ENCODE measurements at regions not wholly inside any gene's neighbourhood (a gene's known extent, or its start where the extent isn't known, plus 50 kb on each side); places are given as distances from the start of the nearest gene placed in this dataset.

DNA sequence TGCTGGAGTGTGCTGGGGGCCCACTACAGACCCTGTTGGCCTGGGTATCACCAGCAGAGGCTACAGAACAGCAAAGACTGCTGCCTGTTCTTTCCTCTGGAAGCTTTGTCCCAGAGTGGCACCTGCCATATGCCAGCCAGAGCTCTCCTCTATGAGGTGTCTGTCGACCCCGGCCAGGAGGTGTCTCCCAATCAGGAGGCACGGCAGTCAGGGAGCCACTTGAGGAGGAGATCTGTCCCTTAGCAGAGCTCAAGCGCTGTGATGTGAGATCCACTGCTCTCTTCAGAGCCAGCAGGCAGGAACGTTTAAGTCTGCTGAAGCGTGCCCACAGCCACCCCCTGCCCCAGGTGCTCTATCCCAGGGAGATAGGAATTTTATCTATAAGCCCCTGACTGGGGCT is 316.2 kb downstream of the ETV1 start:
- intact Hi-C loops (cut with micrococcal nuclease) = no loop called here
- ATAC-seq (ENCODE audit: low read depth) (no peak), DNase-seq (no peak)
- no peaks in the 10 kb centered on the region for H3K4me1 Mint-ChIP-seq
- peaks cover 5% of the 10 kb centered on the region for H3K9me3 Mint-ChIP-seq
- no peak overlapping the region for H3K4me3 Mint-ChIP-seq
- no peaks in the 10 kb centered on the region for H3K27me3 Mint-ChIP-seq
- POLR2A ChIA-PET = no interaction called here
- CTCF ChIA-PET = no interaction called here
- no peak overlapping the region for H3K27ac Mint-ChIP-seq
- no peaks in the 10 kb centered on the region for H3K36me3 Mint-ChIP-seq (ENCODE audit: low read depth)
- TF ChIP-seq, protein P1, sequence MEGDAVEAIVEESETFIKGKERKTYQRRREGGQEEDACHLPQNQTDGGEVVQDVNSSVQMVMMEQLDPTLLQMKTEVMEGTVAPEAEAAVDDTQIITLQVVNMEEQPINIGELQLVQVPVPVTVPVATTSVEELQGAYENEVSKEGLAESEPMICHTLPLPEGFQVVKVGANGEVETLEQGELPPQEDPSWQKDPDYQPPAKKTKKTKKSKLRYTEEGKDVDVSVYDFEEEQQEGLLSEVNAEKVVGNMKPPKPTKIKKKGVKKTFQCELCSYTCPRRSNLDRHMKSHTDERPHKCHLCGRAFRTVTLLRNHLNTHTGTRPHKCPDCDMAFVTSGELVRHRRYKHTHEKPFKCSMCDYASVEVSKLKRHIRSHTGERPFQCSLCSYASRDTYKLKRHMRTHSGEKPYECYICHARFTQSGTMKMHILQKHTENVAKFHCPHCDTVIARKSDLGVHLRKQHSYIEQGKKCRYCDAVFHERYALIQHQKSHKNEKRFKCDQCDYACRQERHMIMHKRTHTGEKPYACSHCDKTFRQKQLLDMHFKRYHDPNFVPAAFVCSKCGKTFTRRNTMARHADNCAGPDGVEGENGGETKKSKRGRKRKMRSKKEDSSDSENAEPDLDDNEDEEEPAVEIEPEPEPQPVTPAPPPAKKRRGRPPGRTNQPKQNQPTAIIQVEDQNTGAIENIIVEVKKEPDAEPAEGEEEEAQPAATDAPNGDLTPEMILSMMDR (IDR thresholded peaks at IDR 0.05) = no peak

DNA sequence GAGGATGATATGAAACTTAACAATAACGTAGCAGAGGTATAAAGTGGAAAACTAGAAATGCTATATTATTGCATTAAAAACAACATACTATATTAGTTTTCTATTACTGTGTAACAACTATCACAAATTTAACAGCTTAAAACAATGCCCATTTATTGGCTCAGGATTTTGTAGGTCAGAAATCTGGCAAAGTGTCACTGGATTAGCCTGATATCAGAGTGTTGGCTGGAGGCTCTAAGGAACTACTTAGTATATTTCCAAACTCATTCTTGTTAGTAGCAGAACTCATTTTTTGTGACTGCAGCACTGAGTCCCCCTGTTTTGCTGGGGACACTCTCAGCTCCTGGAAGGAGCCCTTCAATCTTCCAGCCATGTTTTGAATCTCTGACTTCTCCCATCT is 306.8 kb downstream of the ETV1 start:
- no peak overlapping the region for H3K4me3 Mint-ChIP-seq
- no peaks in the 10 kb centered on the region for H3K9me3 Mint-ChIP-seq
- H3K4me1 Mint-ChIP-seq = no peaks in the 10 kb centered on the region
- TF ChIP-seq, protein P1 (IDR thresholded peaks at IDR 0.05) = no peak
- CTCF ChIA-PET = no interaction called here
- H3K36me3 Mint-ChIP-seq (ENCODE audit: low read depth) = no peaks in the 10 kb centered on the region
- H3K27ac Mint-ChIP-seq = no peak overlapping the region
- ATAC-seq (ENCODE audit: low read depth) (no peak), DNase-seq (no peak)
- intact Hi-C loops (cut with micrococcal nuclease) = no loop called here
- H3K27me3 Mint-ChIP-seq = no peaks in the 10 kb centered on the region
- POLR2A ChIA-PET = no interaction called here

DNA sequence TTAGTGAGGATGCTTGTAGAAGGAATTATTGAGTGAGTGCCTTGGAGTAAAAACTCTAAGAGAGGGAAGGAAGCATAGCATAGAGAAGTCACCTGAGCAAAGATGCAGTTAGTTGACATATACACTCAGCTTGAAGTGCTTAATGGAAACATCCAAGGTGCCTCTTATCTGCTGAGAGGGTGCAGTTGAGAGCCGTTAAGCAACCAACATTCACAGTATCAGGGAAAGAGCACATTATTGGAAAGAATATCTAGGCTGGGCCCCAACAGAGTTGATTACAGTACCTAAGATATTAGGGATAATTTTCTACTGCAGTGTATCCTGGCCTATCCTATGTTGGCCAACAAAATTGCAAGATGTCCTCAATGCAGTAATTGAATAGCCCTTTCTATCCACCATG is 302.0 kb downstream of the ETV1 start:
- Mint-ChIP-seq H3K4me1 (no peaks in the 10 kb centered on the region), H3K4me3 (no peak overlapping the region), H3K27me3 (no peaks in the 10 kb centered on the region), H3K9me3 (peaks cover 2% of the 10 kb centered on the region), H3K27ac (no peak overlapping the region), H3K36me3 (ENCODE audit: low read depth) (no peaks in the 10 kb centered on the region)
- intact Hi-C loops (cut with micrococcal nuclease) = no loop called here
- ChIA-PET POLR2A (no interaction called here), CTCF (no interaction called here)
- DNase-seq (no peak), ATAC-seq (ENCODE audit: low read depth) (no peak)
- TF ChIP-seq, protein P1 (IDR thresholded peaks at IDR 0.05) = no peak

DNA sequence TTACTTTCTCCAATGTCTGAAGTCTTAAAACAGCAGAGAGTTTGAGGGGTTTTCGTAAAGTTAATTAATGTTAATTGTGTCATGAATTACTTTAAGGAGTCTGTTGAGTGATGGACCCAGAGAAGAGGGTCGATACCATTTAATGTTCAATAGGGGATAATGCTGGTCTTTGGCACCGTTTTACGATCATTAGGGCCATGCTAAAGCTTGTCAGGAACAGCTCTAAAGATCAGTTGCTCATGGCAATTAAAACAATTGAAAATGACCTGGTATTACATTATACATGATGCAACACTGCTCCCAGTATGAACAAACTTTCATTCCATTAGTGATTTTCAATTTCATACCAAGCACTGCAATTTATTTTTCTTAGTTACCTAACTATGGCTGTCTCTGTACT is 296.9 kb downstream of the ETV1 start:
- Mint-ChIP-seq H3K4me1 (no peaks in the 10 kb centered on the region), H3K4me3 (no peak overlapping the region), H3K27ac (no peak overlapping the region), H3K27me3 (no peaks in the 10 kb centered on the region), H3K36me3 (ENCODE audit: low read depth) (no peaks in the 10 kb centered on the region), H3K9me3 (peaks cover 2% of the 10 kb centered on the region)
- ChIA-PET POLR2A (no interaction called here), CTCF (no interaction called here)
- TF ChIP-seq, protein P1 (IDR thresholded peaks at IDR 0.05) = no peak
- DNase-seq = no peak
- ATAC-seq (ENCODE audit: low read depth) = no peak
- intact Hi-C loops (cut with micrococcal nuclease) = no loop called here

DNA sequence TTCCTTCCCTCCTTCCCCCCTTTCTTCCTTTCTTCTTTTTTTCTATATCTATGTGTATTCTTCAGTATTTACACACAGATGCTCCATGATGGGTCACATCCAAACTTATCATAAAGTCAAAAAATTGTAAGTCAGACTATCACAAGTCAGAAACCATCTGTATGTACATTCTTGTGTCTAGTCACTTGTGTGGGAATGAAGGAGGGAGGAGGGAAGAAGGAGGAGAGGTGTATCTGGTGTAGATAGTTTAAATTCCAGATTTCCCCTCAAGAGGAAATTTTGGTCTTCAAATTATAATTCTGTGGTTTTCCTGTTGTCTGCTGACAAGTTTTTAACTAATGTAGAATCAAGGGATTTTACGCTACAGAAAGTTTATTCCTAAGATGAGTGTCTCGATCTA is 287.2 kb downstream of the ETV1 start:
- peaks cover 8% of the 10 kb centered on the region for H3K9me3 Mint-ChIP-seq
- TF ChIP-seq, protein P1 (IDR thresholded peaks at IDR 0.05) = no peak
- H3K27me3 Mint-ChIP-seq = no peaks in the 10 kb centered on the region
- no peaks in the 10 kb centered on the region for H3K36me3 Mint-ChIP-seq (ENCODE audit: low read depth)
- H3K4me3 Mint-ChIP-seq = no peak overlapping the region
- ChIA-PET POLR2A (no interaction called here), CTCF (no interaction called here)
- H3K4me1 Mint-ChIP-seq = no peaks in the 10 kb centered on the region
- intact Hi-C loops (cut with micrococcal nuclease) = no loop called here
- no peak overlapping the region for H3K27ac Mint-ChIP-seq
- no peak for ATAC-seq (ENCODE audit: low read depth)
- DNase-seq = no peak

Measured in activated B cell treated with CpG ODN at 0.5 μM for 24 hours (primary cell).